ENCODE measurements at regions not wholly inside any gene's neighbourhood (a gene's known extent, or its start where the extent isn't known, plus 50 kb on each side); places are given as distances from the start of the nearest gene placed in this dataset.

DNA sequence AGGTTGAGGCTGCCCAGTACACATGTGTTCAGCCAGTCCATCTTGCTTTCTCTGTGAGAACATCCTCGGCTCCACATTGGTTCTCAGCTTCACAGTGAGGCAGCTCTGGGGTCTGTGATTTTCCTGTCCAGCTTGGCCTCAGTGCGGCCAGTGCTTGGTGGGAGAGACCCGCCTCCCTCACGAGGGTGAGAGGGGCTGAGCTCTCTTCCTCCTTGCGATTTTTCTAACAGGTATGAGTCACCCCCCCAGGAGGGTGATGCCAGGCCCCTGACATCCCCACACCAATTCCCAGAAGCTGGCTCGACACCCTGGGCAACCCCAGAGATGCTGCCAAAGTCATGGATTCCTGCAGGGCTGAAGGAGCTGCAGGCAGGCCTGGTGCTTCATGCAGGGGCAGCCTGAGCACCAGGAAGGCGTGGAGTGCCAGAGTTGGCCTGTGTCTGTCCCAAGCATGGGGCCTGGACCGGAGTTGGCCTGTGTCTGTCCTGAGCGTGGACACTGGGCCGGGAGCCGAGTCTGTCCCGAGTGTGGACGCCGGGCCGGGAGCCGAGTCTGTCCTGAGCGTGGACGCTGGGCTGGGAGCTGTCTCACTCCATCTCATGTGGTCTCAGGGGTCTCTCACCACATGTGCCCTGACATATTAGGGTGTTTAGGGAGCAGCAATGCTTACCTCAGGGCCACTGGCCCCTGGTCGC lies 408.6 kb upstream of the IRX4 start:
- Histone ChIP-seq H3K4me1 (ENCODE audit: low read depth) (no peaks in the 10 kb centered on the region), H3K36me3 (ENCODE audit: low read depth) (no peaks in the 10 kb centered on the region), H3K9me3 (no peaks in the 10 kb centered on the region), H3K4me3 (no peak overlapping the region)
- intact Hi-C loops (cut with DNase I, micrococcal nuclease), result no loop called here
- TF ChIP-seq, protein P1, sequence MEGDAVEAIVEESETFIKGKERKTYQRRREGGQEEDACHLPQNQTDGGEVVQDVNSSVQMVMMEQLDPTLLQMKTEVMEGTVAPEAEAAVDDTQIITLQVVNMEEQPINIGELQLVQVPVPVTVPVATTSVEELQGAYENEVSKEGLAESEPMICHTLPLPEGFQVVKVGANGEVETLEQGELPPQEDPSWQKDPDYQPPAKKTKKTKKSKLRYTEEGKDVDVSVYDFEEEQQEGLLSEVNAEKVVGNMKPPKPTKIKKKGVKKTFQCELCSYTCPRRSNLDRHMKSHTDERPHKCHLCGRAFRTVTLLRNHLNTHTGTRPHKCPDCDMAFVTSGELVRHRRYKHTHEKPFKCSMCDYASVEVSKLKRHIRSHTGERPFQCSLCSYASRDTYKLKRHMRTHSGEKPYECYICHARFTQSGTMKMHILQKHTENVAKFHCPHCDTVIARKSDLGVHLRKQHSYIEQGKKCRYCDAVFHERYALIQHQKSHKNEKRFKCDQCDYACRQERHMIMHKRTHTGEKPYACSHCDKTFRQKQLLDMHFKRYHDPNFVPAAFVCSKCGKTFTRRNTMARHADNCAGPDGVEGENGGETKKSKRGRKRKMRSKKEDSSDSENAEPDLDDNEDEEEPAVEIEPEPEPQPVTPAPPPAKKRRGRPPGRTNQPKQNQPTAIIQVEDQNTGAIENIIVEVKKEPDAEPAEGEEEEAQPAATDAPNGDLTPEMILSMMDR (IDR thresholded peaks at IDR 0.05), result no peak
- no peak for ATAC-seq
- DNase-seq, result no peak

DNA sequence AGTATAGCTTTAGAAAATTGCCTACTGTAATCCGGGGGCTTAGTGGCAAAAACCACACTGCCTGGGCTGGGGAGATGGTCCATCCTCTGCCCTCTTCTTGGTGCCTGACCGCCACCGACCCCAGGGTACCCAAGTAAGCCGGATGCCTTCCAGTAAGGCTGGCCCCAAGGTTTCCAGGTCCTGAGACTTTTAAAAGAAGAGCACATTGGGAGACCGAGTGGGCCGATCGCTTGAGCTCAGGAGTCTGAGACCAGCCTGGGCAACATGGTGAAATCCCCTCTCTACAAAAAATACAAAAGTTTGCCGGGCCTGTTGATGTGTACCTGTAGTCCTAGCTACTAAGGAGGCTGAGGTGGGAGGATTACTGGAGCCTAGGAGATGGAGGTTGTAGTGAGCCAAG lies 406.7 kb upstream of the IRX4 start:
- no peak for ATAC-seq
- no peak for DNase-seq
- Histone ChIP-seq H3K4me1 (ENCODE audit: low read depth) (no peaks in the 10 kb centered on the region), H3K36me3 (ENCODE audit: low read depth) (no peaks in the 10 kb centered on the region), H3K4me3 (no peak overlapping the region), H3K9me3 (no peaks in the 10 kb centered on the region)
- intact Hi-C loops (cut with DNase I, micrococcal nuclease), result no loop called here
- TF ChIP-seq, protein P1 (IDR thresholded peaks at IDR 0.05), result no peak

DNA sequence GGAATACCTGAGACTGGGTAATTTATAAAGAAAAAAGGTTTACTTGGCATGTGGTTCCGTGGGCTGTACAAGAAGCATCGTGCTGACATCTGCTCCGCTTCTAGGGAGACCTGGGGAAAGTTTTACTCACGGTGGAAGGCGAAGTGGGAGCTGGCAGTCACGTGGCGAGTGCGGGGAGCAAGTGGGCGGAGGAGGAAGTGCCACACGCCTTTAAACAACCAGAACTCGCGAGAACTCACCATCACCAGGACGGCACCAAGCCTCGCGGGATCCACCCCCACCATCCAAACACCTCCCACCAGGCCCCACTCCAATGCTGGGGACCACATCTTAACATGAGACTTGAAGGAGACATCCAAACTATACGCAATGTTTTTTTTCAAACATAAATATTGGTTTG lies 406.2 kb upstream of the IRX4 start:
- H3K4me3 ChIP-seq, result no peak overlapping the region
- DNase-seq, result no peak
- TF ChIP-seq, protein P1 (IDR thresholded peaks at IDR 0.05), result no peak
- intact Hi-C loops (cut with DNase I, micrococcal nuclease), result no loop called here
- H3K36me3 ChIP-seq (ENCODE audit: low read depth), result no peaks in the 10 kb centered on the region
- no peak for ATAC-seq
- no peaks in the 10 kb centered on the region for H3K9me3 ChIP-seq
- no peaks in the 10 kb centered on the region for H3K4me1 ChIP-seq (ENCODE audit: low read depth)

DNA sequence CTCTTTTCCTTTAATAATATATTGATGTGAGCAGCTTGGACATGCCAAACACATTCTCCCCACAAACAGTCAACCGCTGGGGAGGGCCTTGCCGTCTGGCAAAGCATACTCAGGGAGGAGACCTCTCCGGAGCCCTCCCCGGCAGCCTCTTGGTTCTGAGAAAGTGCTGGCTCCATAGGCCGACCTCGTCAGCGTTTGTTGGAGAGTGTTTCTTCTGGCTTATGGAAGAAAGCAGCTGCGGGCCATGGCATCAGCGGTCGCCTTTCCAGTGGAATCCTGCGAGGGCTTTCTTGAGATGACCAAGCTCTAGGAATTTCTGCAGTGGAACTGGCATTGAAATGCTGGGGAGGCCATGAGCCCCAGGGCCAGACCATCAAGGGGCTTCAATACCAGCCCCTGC lies 405.7 kb upstream of the IRX4 start:
- Histone ChIP-seq H3K36me3 (ENCODE audit: low read depth) (no peaks in the 10 kb centered on the region), H3K9me3 (no peaks in the 10 kb centered on the region), H3K4me1 (ENCODE audit: low read depth) (no peaks in the 10 kb centered on the region), H3K4me3 (no peak overlapping the region)
- TF ChIP-seq, protein P1 (IDR thresholded peaks at IDR 0.05), result no peak
- no peak for DNase-seq
- intact Hi-C loops (cut with DNase I, micrococcal nuclease), result no loop called here
- ATAC-seq, result no peak

DNA sequence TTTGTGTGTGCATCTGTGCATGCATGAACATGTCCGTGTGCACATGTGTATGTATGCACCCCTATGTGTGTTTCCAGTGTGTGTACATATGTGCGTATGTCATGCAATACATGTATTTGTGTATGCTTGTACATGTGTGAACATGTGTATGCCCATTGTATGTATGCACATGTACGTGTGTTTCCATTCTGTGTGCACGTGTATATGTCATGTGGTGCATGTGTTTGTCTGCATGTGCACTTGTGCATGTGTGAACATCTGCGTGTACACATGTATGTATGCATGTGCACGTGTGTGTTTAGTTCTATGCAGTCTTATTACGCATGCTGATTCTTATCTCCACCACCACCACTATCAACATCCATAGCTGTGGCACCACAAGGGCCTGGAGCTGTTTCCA lies 403.5 kb upstream of the IRX4 start:
- TF ChIP-seq, protein P1 (IDR thresholded peaks at IDR 0.05), result no peak
- H3K4me1 ChIP-seq (ENCODE audit: low read depth), result no peaks in the 10 kb centered on the region
- no peaks in the 10 kb centered on the region for H3K9me3 ChIP-seq
- no peak for ATAC-seq
- no peak overlapping the region for H3K4me3 ChIP-seq
- no peak for DNase-seq
- intact Hi-C loops (cut with DNase I, micrococcal nuclease), result no loop called here
- H3K36me3 ChIP-seq (ENCODE audit: low read depth), result no peaks in the 10 kb centered on the region

DNA sequence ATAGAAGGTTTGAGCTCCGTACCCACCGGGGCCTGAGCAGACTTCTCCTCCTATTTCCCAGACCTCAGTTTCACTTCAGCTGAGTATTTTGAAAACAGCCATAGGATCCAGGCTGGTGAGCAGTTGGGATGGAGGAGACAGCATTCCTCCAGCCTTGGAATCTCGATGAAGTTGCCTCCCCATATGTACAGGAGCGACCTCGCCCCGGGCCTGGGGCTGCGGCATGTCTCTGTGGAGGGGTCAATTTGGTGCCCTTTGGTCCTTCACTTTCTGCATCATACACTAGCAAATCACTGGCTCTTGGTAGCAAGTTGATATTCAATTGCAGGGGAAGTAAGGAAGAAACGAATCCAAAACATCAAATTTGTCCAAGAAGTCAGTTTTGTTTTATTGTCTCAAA lies 402.0 kb upstream of the IRX4 start:
- Histone ChIP-seq H3K4me3 (no peak overlapping the region), H3K4me1 (ENCODE audit: low read depth) (no peaks in the 10 kb centered on the region), H3K36me3 (ENCODE audit: low read depth) (no peaks in the 10 kb centered on the region), H3K9me3 (no peaks in the 10 kb centered on the region)
- TF ChIP-seq, protein P1 (IDR thresholded peaks at IDR 0.05), result no peak
- intact Hi-C loops (cut with DNase I, micrococcal nuclease), result no loop called here
- ATAC-seq, result no peak
- DNase-seq, result no peak

Data from mucosa of descending colon (tissue), 3 donors.